Activated T-helper 1 cell treated with Interleukin-2 at 50 U/mL for 16 hours (primary cell): ENCODE measurements at regions not wholly inside any gene's neighbourhood (a gene's known extent, or its start where the extent isn't known, plus 50 kb on each side); places are given as distances from the start of the nearest gene placed in this dataset.
A peak's percentile ranks its signal among the peaks of the same experiment; 100 is the strongest.
"Not testable (repeated sequence)": the region's sequence is repeated elsewhere in the genome, so short reads cannot be mapped to it uniquely, and the experiment has no call there.

Experiments
- DNase-seq: peaks from one replicate; pipeline ENCODE4 v3.0.0-alpha.2; 2020; ENCODE audit warnings: low read depth

DNA sequence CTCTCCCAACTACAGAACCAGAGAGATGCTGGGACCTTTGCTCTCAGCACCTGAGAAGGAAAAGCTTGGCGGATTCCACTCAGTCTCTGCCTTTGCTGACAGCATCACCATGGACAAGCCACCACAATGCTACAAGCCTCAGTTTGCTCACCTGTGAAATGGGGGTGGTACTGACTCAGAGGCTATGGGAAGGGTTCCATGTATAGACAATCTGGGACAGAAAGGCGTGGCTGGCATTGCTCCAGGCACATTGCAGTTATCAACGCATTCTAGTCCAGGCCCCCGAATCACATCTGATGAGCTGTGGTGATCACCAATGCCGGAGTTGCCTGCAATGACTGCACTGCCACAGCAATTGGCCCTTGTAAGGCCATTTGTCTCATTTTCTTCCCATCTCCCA is 72.6 kb downstream of the ISX start:
- DNase-seq: no peak

DNA sequence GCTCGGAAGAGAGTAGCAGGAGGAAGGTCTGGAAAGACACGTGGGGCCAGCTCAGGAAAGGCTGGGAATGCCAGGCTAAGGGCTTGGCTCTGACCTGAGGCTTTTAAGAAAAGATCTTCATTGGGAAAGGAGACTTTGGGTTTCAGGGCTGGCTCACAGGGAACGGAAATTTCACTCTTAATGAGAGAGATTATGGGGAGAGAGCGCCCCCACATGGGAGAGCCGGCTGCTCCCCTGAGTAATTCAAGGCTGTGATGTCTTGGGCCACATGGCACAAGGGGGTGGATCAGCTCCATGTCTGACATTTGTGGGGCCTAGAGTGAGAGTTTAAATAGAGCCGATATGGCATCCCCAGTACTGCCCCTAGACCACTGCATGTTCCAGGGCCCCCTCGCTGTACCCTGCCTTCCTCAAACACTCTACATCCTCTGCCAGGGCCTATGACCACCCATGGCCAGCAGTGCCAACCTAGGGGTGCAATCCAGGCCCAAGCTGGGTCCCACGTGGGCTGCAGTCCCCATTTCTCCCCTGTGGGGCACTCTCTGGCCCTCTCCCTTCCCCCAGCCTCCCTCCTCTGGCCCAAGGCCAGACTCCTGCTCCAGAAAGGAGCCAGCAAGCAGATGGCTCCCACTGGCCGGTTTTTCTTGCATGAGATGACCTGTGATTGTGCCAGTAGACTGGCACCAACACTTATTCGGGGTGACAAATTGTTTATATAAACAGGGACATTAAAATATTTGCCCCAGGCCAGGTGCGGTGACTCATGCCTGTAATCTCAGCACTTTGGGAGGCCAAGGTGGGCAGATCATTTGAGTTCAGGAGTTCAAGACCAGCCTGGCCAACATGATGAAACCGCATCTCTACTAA is 75.2 kb downstream of the ISX start:
- no peak for DNase-seq

DNA sequence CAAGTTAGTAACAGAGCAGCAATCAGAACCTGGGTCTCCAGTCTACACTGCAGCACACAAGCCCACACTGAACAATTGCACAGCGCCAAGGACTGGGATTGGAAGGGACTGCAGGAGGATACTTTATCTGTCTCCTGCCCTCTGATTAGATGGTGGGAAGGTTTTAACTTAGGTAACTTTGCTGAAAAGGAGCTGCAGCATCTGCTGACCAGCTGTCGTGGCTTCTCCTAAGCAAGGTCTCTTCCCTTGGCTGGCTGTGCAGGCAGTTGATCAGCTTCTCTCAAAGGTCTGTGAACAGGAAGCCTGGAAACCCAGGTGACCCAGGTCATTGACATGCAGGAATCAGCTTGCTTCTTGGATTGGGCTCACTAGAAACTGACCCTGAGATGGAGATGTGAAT is 82.4 kb downstream of the ISX start:
- DNase-seq: no peak

DNA sequence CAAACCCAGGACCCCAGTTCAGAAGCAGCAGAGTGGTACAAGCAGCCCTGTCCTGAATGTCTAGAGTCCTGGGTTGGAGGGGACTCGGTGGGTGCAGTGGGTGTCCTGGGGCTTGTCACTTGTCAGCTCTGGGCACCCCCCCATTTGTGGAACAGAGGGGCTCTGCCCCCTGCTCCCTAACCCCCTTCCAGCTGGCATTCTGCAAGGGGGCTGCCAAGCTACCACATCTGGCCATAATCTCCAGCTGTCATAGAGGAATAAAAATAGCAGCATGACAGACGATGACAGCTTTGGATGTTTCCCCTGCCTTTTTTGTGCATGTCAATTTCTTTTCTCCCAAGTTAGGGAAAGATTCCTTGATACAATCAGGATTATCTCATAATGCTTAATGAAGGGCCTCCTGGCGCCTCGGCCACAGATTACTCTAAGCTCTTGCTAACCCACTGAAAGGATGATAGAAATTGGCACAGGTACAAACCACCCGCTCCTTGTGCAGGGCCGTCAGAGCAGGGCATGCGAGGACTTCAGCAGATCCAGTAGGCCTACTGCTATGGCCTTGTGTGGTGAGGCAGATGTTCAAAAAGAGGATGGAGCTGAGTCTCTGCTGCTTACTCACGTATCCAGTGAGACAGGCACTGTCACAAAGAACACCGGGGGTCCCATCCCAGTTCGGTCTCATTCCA is 83.0 kb downstream of the ISX start:
- DNase-seq: no peak

DNA sequence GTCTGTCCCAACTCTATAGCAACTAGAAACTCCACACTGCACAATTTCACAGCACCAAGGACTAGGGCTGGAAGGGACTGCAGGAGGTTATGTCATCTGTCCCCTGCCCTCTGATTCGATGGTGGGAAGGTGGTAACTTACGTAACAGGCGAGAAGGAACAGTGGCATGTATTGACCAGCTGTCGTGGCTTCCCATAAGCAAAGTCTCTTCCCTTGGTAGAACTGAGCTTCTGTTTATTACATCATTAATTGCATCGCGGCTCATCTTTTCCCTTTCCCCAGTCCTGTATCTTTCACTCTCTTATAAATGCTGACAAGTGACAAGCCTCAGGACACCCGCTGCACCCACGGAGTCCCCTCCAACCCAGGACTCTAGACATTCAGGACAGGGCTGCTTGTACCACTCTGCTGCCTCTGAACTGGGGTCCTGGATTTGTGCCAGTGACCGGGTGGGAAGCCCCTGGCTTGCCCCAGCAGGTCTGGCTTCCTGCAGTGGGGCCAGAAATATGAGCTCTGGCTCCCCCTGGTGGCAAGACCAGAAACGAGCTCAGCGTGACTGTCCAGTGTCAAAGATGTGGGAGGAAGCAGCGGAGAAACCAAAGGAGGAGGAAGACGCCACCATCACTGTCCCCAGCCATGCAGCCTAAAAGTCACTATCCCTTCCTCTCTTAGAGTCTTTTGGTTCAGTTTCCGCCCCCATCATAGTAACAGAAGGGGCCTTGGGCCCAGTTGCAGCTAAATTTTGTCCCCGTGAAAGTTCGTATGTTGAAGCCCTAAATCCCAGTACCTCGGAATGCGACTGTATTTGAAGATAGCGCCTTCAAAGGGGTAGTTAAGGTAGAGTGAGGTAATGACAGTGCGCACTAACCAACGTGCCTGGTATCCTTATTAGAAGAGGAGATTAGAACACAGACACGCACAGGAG is 84.5 kb downstream of the ISX start:
- peak; percentile 15 for DNase-seq

DNA sequence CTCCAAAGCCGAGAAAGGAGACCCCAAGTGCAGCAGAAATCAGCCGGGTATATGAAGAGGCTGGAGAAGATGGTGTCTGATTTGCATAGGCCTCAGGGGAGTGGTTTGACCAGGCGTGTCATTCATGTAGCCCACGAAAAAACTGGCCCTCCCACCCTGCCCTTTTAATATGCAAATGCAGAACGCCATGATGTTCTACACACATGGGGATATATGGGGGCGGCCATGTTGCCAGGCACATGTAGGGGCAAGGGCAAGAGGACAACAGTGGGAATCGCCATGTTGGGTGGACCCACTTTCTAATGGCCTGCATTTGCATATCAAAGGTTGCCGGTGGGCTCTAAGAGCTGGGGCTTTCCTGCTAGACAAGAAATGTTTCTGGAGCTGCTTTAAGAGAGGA is 86.4 kb downstream of the ISX start:
- no peak for DNase-seq

DNA sequence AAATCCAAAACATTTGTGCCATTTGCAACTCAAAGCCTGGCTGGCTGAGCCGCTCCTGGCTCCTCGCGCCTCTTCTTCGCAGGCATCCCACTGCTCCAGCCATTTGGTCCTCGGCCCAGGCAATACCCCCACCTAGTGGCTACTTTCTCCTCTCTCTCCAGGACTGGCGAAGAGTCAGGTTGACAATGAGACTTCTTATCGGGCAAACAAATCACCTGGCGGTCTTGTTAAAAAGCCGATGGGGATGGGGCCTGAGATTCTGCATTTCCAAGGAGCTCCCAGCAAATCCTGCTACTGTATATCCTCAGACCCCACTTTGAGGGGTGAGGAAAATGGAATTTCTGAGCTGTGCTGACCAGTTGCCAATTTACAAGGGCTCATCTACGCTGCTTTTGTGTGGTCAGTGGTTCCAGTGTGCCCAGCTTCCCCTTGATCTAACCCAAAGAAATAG is 89.0 kb downstream of the ISX start:
- no peak for DNase-seq

DNA sequence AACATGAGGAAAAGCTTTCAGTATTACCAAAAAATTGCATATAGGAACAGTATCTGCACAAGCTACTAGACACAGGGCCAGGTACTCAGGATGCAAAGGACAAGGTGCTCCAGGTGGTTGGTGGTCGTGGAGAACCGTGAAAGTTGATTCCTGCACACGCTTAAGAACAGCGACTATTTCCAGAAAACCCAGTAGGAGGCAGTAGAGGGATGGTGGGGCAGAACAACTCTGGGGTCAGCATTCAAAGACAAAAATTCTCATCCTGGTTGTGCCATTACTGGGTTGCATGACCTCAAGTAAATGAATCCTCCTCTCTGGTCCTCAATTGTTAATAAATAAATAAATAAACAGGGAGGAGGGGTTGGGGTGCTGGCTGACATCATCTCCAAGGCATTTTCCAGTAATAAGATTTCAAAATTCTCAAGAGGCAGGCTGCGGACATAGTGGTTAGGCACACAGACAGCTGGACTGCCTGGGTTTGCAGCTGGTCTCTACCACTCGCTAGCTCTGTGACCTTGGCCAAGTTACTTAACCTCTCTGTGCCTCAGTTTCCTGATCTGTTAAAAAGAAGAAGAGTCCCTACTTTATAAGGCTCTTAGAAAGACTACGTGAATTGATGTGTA is 89.6 kb downstream of the ISX start:
- DNase-seq: no peak

DNA sequence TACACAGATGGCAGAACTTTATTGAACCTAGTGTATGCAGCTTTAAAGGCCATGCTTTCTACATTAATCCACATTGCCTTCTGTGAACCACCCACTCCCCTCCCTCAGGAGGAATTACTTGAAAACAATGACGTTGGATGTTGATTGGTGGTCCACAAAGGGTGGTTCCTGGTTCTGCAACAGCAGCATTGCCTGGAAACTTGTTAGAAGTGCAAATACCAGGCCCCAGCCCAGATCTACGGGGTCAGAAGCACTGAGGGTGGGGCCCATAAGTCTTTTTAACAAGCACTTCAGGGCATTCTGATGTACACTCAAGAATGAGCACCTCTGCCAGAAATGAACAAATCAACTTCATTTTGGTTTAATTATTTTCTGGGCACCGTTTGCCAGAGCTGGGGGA is 91.0 kb downstream of the ISX start:
- DNase-seq: no peak

DNA sequence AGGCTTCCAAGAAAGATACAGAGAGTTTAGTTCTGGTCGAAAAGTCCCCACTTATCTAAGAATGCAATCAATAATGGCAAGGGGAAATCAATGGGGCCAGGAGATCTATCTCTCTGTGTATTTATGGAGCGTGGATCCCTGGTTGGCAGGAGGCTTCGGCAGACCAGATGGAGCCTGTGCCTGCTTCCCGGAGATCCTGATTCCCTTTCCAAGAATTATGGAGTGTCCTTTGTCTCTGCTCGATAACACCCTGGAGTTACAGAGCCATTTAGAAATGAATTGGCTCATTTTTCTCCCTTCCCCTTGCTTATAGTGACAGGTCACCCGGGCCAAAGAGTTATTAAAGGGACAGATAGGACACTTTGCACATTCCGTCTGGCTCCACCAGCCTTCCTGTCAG is 92.4 kb downstream of the ISX start:
- DNase-seq: no peak

DNA sequence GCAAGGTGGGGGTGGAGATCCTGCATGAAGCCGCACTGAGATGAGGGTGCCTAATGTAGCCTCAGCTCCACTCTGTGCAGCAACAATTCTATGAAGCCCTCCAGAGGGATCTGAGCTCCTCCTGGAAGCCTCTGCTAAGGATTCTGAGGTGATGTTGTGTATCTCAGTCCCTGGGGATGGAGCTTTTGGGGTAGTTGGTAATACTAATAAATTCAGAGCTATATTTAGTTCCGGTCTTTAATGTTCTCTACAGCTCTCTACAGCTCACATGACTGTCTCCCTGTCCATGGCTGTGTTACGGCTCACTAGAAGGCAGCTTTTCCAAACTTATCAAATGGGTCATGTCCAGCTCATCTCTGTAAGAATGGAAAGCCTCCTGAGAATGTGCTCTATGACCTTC is 93.4 kb downstream of the ISX start:
- DNase-seq: no peak

DNA sequence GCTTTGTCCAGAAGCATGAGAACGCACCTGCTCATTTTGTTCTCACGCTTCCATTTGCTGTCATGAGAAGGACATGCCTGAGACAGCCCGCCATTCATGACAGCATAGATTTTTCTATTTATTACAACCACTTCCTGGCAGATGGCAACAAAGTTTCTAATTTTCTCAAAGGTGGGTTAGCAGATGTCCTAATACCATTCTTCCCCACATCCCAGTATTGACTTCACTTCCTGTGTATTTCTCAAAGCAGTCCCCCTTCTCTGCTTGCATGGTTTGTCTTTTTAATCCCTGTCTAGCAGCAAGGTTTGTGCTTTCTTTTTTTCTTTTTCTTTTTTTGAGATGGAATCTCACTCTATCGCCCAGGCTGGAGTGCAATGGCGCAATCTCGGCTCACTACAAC is 94.3 kb downstream of the ISX start:
- no peak for DNase-seq

DNA sequence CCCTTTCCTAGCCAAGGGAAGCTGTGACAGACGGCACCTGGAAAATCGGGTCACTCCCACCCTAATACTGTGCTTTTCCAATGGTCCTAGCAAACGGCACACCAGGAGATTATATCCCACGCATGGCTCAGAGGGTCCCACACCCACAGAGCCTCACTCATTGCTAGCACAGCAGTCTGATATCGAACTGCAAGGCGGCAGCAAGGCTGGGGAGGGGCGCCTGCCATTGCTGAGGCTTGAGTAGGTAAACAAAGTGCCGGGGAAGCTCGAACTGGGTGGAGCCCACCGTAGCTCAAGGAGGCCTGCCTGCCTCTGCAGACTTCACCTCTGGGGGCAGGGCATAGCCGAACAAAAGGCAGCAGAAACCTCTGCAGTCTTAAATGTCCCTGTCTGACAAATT is 91.4 kb upstream of the HMGXB4 start:
- DNase-seq: not testable (repeated sequence)

DNA sequence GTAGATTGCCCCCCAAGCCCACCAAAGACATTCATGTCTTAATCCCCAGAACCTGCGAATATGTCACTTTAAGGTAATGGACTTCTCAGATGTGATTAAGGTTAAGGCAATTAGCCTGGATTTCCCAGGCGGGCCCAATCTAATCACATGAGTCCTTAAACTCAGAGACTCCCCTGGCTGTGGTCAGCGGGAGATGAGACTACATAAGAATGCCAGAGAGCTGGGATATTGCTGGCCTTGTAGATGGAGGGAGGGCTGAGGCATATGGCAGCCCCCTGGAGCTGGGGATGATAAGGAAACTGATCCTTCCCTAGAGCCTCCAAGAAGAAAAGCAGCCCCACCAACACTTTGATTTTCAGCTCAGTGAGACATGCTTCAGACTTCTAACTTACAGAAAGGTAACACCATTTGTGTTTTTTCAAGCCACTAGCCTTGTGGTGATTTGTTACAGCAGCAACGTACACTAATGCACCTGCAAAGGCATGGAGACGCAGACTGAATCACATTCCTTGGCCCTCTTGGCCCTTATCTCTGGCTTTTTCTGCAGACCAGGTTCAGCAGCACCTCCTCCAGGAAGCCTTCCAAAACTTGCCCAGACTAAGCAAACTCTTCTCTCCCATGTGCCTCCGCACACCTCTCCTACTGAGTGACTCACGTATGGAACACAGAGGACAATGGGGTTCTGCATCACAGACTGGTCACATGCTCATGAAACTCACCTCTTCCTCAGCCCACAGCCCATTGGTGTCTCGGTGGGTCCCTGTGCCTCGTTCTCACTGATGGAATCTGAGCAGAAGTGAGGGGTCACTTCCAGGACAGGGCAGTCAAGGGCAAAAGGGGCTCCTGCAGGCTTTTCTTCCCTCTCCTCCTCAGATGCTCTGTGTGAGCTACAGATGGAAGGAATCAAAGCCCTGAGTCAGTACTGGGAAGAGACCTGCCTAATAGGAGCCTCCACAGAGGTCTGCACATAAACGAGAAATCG is 86.3 kb upstream of the HMGXB4 start:
- no peak for DNase-seq

DNA sequence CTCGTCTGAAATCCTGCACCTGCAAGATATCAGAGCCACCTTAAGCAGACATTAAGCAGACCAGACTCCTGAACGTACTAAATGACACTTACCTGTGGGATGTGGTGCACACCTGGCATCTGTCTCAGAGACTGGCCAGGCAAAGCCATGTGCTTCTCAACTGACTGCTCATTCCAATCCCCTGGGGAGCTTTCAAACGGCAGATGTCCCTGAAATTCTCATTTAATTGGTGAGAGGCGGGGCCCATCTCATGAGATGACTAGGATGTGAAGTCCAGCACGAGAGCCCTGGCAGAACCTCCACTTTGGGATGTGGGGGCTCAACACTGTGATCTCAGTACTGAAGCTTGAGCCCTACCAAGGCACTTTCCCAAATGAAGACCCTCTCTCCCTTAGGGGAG is 84.9 kb upstream of the HMGXB4 start:
- no peak for DNase-seq

DNA sequence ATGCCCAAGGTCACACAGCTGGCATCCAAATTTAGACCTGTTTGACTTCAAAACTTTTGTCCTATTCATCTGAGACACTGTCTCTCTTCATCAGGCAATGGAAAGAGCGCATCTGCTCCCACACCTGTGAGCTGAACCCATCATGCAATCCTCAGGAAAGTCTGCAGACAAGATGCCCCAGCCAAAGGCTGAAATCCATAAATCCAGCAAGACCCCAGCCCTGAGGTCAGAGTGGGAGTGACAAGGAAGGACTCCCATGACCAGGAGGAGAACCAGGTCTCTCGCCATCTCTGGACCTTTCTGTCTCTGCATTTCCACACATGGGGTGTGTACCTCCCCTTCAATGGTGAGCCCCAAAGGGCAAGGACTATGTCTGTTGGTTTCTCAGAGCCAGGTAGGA is 83.6 kb upstream of the HMGXB4 start:
- DNase-seq: no peak

DNA sequence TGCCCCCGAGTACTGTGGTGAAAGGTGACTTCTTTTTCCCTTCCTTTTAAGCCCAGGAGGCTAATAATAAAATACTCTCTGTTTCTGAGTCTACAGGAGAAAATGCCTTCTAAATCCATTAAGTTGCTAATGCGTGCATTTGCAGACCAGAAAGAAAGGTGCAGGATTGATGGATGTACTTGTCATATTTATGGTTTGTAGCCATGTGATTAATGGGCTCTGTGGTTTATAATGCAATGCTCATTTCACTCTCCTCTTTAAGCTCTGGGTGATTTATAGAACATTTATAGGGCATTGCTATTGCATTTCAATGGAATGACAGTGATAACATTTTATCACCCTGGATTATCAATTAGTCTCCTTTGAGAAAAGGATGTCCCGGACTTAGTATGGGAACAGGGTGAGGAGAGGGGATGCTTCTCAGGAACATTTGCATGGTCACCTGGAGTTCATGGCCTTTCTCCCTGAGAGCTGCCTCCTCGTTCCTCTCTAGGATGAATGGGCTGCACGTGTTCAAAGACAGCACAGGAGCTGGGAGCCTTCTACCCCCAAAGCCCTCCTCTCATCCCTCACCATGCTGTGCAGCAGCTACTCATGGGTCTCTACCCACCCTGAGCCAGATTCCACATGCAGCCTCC is 82.8 kb upstream of the HMGXB4 start:
- DNase-seq: no peak

DNA sequence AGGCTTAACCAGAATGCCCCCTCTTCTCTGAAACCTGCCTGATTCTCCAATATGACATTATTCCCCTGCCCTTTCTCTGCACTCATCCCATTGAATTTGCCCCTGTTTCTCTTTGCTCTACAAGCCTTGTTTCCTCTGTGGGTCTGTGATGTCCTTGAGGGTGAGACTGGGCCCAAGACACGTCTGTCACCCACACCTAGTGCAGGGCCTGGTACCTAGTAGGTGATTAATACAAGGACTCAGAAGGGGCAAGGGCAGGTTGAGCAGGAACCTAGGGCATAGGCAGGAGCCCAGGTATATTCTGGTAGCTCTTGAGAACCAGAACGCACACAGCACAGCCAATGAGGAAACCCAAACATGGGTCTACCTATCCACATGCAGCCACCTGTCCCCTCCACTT is 81.9 kb upstream of the HMGXB4 start:
- DNase-seq: no peak

DNA sequence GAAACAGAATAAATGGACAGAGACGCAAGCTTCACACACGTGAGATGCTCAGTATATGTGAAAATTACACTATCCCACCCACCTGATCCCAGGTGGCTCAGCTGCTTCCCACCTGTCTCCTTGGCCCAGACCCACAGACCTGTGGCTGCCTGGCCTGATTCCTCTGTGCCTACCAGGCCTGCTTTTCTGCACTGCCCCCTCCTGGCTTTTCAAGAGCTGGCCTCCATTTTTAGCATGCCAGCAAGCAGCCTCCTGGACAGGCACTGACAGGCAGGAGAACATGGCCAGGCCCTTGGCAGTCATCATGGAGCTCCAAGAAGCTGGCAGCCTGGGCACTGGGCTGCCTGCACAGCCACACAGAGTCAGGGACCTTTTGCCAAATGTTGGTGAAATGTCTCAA is 79.5 kb upstream of the HMGXB4 start:
- no peak for DNase-seq

DNA sequence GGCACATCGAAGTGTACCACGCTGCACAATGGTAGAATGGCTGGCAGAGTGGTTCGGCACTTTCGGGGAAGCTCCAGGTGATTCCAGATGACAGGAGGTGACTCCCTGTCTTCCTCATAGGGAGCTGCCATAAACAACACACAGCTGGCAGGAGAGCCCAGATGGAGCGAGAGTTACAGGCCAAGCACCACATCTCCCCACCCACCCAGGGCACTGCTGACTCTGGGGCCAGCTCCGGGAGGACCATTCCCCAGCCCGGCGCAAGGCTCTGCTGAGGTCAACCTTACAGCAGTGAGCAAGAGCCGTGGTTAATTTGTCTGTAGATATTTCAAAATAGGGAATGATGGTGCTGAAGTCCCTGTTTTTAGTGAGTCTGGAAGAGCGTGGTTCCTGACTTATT is 78.8 kb upstream of the HMGXB4 start:
- DNase-seq: no peak
